GM19239 (cell line): ENCODE measurements at regions not wholly inside any gene's neighbourhood (a gene's known extent, or its start where the extent isn't known, plus 50 kb on each side); places are given as distances from the start of the nearest gene placed in this dataset.
"Not testable (repeated sequence)": the region's sequence is repeated elsewhere in the genome, so short reads cannot be mapped to it uniquely, and the experiment has no call there.

Experiments used
- DNase-seq: peaks from one replicate; pipeline ENCODE4 v3.0.0; 2011; ENCODE audit warnings: low spot score; ENCODE audit not compliant: insufficient read length
- FAIRE-seq: peaks from 2 replicates; lab custom pipeline; 2011; peaks lifted over from hg19 to GRCh38; lab: Jason Lieb, UNC

GRCh38 chr7:106713452-106713851 lies 52.5 kb upstream of the CCDC71L start:
- not testable (repeated sequence) for DNase-seq, FAIRE-seq

- not testable (repeated sequence) for FAIRE-seq, DNase-seq
Observed at GRCh38 chr7:106714590-106715442, 53.9 kb upstream of the CCDC71L start.

- FAIRE-seq (no peak), DNase-seq (no peak)
Observed at GRCh38 chr7:106715730-106716129, 54.8 kb upstream of the CCDC71L start.

- FAIRE-seq: no peak
- DNase-seq: no peak
Observed at GRCh38 chr7:106717254-106717954, 56.4 kb upstream of the CCDC71L start.

GRCh38 chr7:106717955-106718871 lies 57.3 kb upstream of the CCDC71L start:
- no peak for FAIRE-seq
- no peak for DNase-seq

- DNase-seq: no peak
- FAIRE-seq: no peak
Observed at GRCh38 chr7:106720641-106721040, 59.7 kb upstream of the CCDC71L start.

- DNase-seq (no peak), FAIRE-seq (no peak)
Observed at GRCh38 chr7:106721816-106722785, 61.1 kb upstream of the CCDC71L start.

GRCh38 chr7:106723398-106723797 lies 62.4 kb upstream of the CCDC71L start:
- DNase-seq (no peak), FAIRE-seq (no peak)

- DNase-seq (no peak), FAIRE-seq (no peak)
Observed at GRCh38 chr7:106729720-106730385, 68.9 kb upstream of the CCDC71L start.

GRCh38 chr7:106731187-106731586 lies 70.2 kb upstream of the CCDC71L start:
- DNase-seq: no peak
- peak; percentile 85 for FAIRE-seq

GRCh38 chr7:106731646-106732444 lies 70.9 kb upstream of the CCDC71L start:
- DNase-seq: no peak
- FAIRE-seq: peak; percentile 11

- no peak for FAIRE-seq
- DNase-seq: no peak
Observed at GRCh38 chr7:106735637-106736036, 74.7 kb upstream of the CCDC71L start.

- no peak for DNase-seq
- no peak for FAIRE-seq
Observed at GRCh38 chr7:106736123-106736507, 75.2 kb upstream of the CCDC71L start.

- DNase-seq (peak; percentile 21), FAIRE-seq (peak; percentile 87)
Observed at GRCh38 chr7:106736508-106737201, 75.7 kb upstream of the CCDC71L start.

GRCh38 chr7:106737202-106737562 lies 76.2 kb upstream of the CCDC71L start:
- no peak for FAIRE-seq

GRCh38 chr7:106740806-106741205 lies 79.8 kb upstream of the CCDC71L start:
- DNase-seq (no peak), FAIRE-seq (no peak)

More at GRCh38 chr7:106737202-106737562, 76.2 kb upstream of the CCDC71L start:
- DNase-seq: no peak

GRCh38 chr7:106744563-106745091 lies 83.7 kb upstream of the CCDC71L start:
- no peak for FAIRE-seq
- DNase-seq: no peak
